ENCODE measurements at regions not wholly inside any gene's neighbourhood (a gene's known extent, or its start where the extent isn't known, plus 50 kb on each side); places are given as distances from the start of the nearest gene placed in this dataset.

- Histone ChIP-seq H3K4me1 (ENCODE audit: control insufficient read depth, insufficient read depth, low read length) (no peaks in the 10 kb centered on the region), H3K36me3 (ENCODE audit: control insufficient read depth, insufficient read depth, low read length) (no peaks in the 10 kb centered on the region), H3K9me3 (ENCODE audit: control insufficient read depth, low read length) (no peaks in the 10 kb centered on the region), H3K27me3 (ENCODE audit: control insufficient read depth, insufficient read depth, low read length, poor library complexity, severe bottlenecking) (no peaks in the 10 kb centered on the region), H3K9ac (ENCODE audit: extremely low read depth, low read length, poor library complexity, severe bottlenecking) (no peak overlapping the region), H3K4me3 (ENCODE audit: low read length) (no peak overlapping the region), H3K27ac (ENCODE audit: low read depth, low read length) (no peak overlapping the region)
- no peaks in the 10 kb centered on the region for H3K4me1 Mint-ChIP-seq
- no peaks in the 10 kb centered on the region for H3K36me3 Mint-ChIP-seq (ENCODE audit: low read depth)
- DNase-seq, result no peak
- no peak overlapping the region for H3K4me3 Mint-ChIP-seq
- no peaks in the 10 kb centered on the region for H3K27me3 Mint-ChIP-seq (ENCODE audit: insufficient read depth)
- 91 to 100% methylated on average over 5 to 9 of the region's 9 CpGs for WGBS, 2 experiments (ENCODE audit: insufficient coverage in 1 of 2, insufficient read length in 1 of 2)
- no peak for TF ChIP-seq CTCF (conservative IDR thresholded peaks at IDR 0.05)
- no peaks in the 10 kb centered on the region for H3K9me3 Mint-ChIP-seq
- H3K27ac Mint-ChIP-seq, result no peak overlapping the region
These were observed 76.5 kb downstream of the VCPKMT start for GRCh38 chr14:50039734-50040400.

- H3K9me3 ChIP-seq (ENCODE audit: control insufficient read depth, low read length), result no peaks in the 10 kb centered on the region
- no peak overlapping the region for H3K4me3 ChIP-seq (ENCODE audit: low read length)
- H3K27ac ChIP-seq (ENCODE audit: low read depth, low read length), result no peak overlapping the region
- H3K36me3 Mint-ChIP-seq (ENCODE audit: low read depth), result no peaks in the 10 kb centered on the region
- H3K4me1 ChIP-seq (ENCODE audit: control insufficient read depth, insufficient read depth, low read length), result no peaks in the 10 kb centered on the region
- 93% methylated on average over 4 of the region's 4 CpGs for WGBS, 2 experiments (ENCODE audit: insufficient coverage in 1 of 2, insufficient read length in 1 of 2)
- no peaks in the 10 kb centered on the region for H3K36me3 ChIP-seq (ENCODE audit: control insufficient read depth, insufficient read depth, low read length)
- H3K4me3 Mint-ChIP-seq, result no peak overlapping the region
- no peak for TF ChIP-seq CTCF (conservative IDR thresholded peaks at IDR 0.05)
- no peak overlapping the region for H3K9ac ChIP-seq (ENCODE audit: extremely low read depth, low read length, poor library complexity, severe bottlenecking)
- no peak overlapping the region for H3K27ac Mint-ChIP-seq
- no peaks in the 10 kb centered on the region for H3K4me1 Mint-ChIP-seq
- no peaks in the 10 kb centered on the region for H3K27me3 ChIP-seq (ENCODE audit: control insufficient read depth, insufficient read depth, low read length, poor library complexity, severe bottlenecking)
- no peak for DNase-seq
- no peaks in the 10 kb centered on the region for H3K27me3 Mint-ChIP-seq (ENCODE audit: insufficient read depth)
- H3K9me3 Mint-ChIP-seq, result peaks cover 3% of the 10 kb centered on the region
These were observed 76.0 kb downstream of the VCPKMT start for GRCh38 chr14:50040401-50040775.

GRCh38 chr14:50040895-50041465 lies 75.4 kb downstream of the VCPKMT start:
- no peak for DNase-seq
- Histone ChIP-seq H3K27me3 (ENCODE audit: control insufficient read depth, insufficient read depth, low read length, poor library complexity, severe bottlenecking) (no peaks in the 10 kb centered on the region), H3K36me3 (ENCODE audit: control insufficient read depth, insufficient read depth, low read length) (no peaks in the 10 kb centered on the region), H3K9ac (ENCODE audit: extremely low read depth, low read length, poor library complexity, severe bottlenecking) (no peak overlapping the region), H3K4me3 (ENCODE audit: low read length) (no peak overlapping the region), H3K27ac (ENCODE audit: low read depth, low read length) (no peak overlapping the region), H3K4me1 (ENCODE audit: control insufficient read depth, insufficient read depth, low read length) (peaks cover under 1% of the 10 kb centered on the region), H3K9me3 (ENCODE audit: control insufficient read depth, low read length) (no peaks in the 10 kb centered on the region)
- 93% methylated on average over 6 to 7 of the region's 7 CpGs for WGBS, 2 experiments (ENCODE audit: insufficient coverage in 1 of 2, insufficient read length in 1 of 2)
- no peak overlapping the region for H3K4me3 Mint-ChIP-seq
- no peak for TF ChIP-seq CTCF (conservative IDR thresholded peaks at IDR 0.05)
- no peak overlapping the region for H3K27ac Mint-ChIP-seq
- H3K36me3 Mint-ChIP-seq (ENCODE audit: low read depth), result peaks cover 2% of the 10 kb centered on the region
- peaks cover 9% of the 10 kb centered on the region for H3K9me3 Mint-ChIP-seq
- no peaks in the 10 kb centered on the region for H3K27me3 Mint-ChIP-seq (ENCODE audit: insufficient read depth)
- H3K4me1 Mint-ChIP-seq, result peaks cover 3% of the 10 kb centered on the region
